Posterior cingulate gyrus (tissue), 11 donors: ENCODE measurements at regions not wholly inside any gene's neighbourhood (a gene's known extent, or its start where the extent isn't known, plus 50 kb on each side); places are given as distances from the start of the nearest gene placed in this dataset.
"Not testable (repeated sequence)": the region's sequence is repeated elsewhere in the genome, so short reads cannot be mapped to it uniquely, and the experiment has no call there.

Source experiments
- DNase-seq, 10 donors: peaks; one replicate each; pipeline versions ENCODE4 v3.0.0 to v3.0.0-alpha.2; 2020 to 2021; ENCODE audit warnings: mixed read lengths in 3 of 10
- intact Hi-C: fragments of 100-400 bp; cut with DNase I; formaldehyde crosslinking; loops from one replicate; pipeline ENCODE4 v1.15.1; 2023

- intact Hi-C loops = no loop called here
- DNase-seq = peak in 1 of 10 donors; percentile 7
Measured at GRCh38 chr22:22946131-22946530, 58.5 kb downstream of the IGLL5 start.

GRCh38 chr22:22948651-22949571, 61.3 kb downstream of the IGLL5 start:
- intact Hi-C loops = no loop called here
- DNase-seq = peak in 2 of 10 donors; percentile 37 to 48

- intact Hi-C loops = loop anchor here (10.0 kb wide), 1 partner anchor 95 kb away; no protein-coding TSS in a partner anchor
- DNase-seq = no peak
Measured at GRCh38 chr22:22949953-22950352, 62.3 kb downstream of the IGLL5 start.

GRCh38 chr22:22951035-22951434, 63.4 kb downstream of the IGLL5 start:
- DNase-seq = no peak
- intact Hi-C loops = loop anchor here (10.0 kb wide), 1 partner anchor 94 kb away; no protein-coding TSS in a partner anchor

- intact Hi-C loops = loop anchor here (10.0 kb wide), 1 partner anchor 92 kb away; no protein-coding TSS in a partner anchor
Measured at GRCh38 chr22:22952531-22953280, 65.1 kb downstream of the IGLL5 start.

GRCh38 chr22:22953791-22954190, 66.2 kb downstream of the IGLL5 start:
- intact Hi-C loops = loop anchor here (10.0 kb wide), 1 partner anchor 91 kb away; no protein-coding TSS in a partner anchor
- no peak for DNase-seq

More at GRCh38 chr22:22952531-22953280, 65.1 kb downstream of the IGLL5 start:
- DNase-seq = no peak

GRCh38 chr22:22954656-22955055, 67.0 kb downstream of the IGLL5 start:
- DNase-seq = peak in 1 of 10 donors; percentile 70
- intact Hi-C loops = loop anchor here (5.0 to 10.0 kb wide), 2 partner anchors 90 to 442 kb away; no protein-coding TSS in a partner anchor

GRCh38 chr22:22955276-22955798, 67.7 kb downstream of the IGLL5 start:
- no peak for DNase-seq
- intact Hi-C loops = loop anchor here (5.0 to 10.0 kb wide), 2 partner anchors 89 to 443 kb away; no protein-coding TSS in a partner anchor

- intact Hi-C loops = loop anchor here (1.0 to 10.0 kb wide), 5 partner anchors 89 to 492 kb away; no protein-coding TSS in a partner anchor
- peak in 8 of 10 donors; percentile 41 to 92 (median 76) for DNase-seq
Measured at GRCh38 chr22:22955866-22956535, 68.4 kb downstream of the IGLL5 start.

GRCh38 chr22:22957090-22957489, 69.5 kb downstream of the IGLL5 start:
- intact Hi-C loops = loop anchor here (2.0 to 10.0 kb wide), 3 partner anchors 88 to 445 kb away; no protein-coding TSS in a partner anchor
- no peak for DNase-seq

GRCh38 chr22:22958621-22959020, 71.0 kb downstream of the IGLL5 start:
- intact Hi-C loops = loop anchor here (1.0 to 10.0 kb wide), 5 partner anchors 86 to 446 kb away; no protein-coding TSS in a partner anchor
- DNase-seq = no peak

- intact Hi-C loops = loop anchor here (1.0 to 10.0 kb wide), 5 partner anchors 86 to 447 kb away; no protein-coding TSS in a partner anchor
- DNase-seq = peak; percentile 64 to 97 (median 88)
Measured at GRCh38 chr22:22959147-22959827, 71.7 kb downstream of the IGLL5 start.

- intact Hi-C loops = no loop called here
- no peak for DNase-seq
Measured at GRCh38 chr22:22960307-22960706, 72.7 kb downstream of the IGLL5 start.

GRCh38 chr22:22961574-22961973, 74.0 kb downstream of the IGLL5 start:
- no peak for DNase-seq
- intact Hi-C loops = no loop called here

- intact Hi-C loops = no loop called here
- DNase-seq = no peak
Measured at GRCh38 chr22:22968366-22968765, 80.8 kb downstream of the IGLL5 start.

- DNase-seq, intact Hi-C loops: not testable (repeated sequence)
Measured at GRCh38 chr22:22972605-22973004, 85.0 kb downstream of the IGLL5 start.

- intact Hi-C loops = no loop called here
- DNase-seq = no peak
Measured at GRCh38 chr22:22973336-22973735, 85.7 kb downstream of the IGLL5 start.

- intact Hi-C loops = no loop called here
- DNase-seq = no peak
Measured at GRCh38 chr22:22974156-22974555, 86.5 kb downstream of the IGLL5 start.
